HepG2 (cell line): ENCODE measurements at regions not wholly inside any gene's neighbourhood (a gene's known extent, or its start where the extent isn't known, plus 50 kb on each side); places are given as distances from the start of the nearest gene placed in this dataset.

Experiments
- ATAC-seq: fragments of 200-7000 bp; cut with Tn5 transposase; 3 replicates; pipeline ENCODE4 v1.9.1; 2020; ENCODE audit warnings: mild to moderate bottlenecking, moderate library complexity
- BruUV-seq: library from RNA; stranded (reverse); fragments of 400-500 nt; replicated peaks from 2 replicates; lab custom pipeline; 2021; lab: Mats Ljungman, UMichigan
- CTCF ChIA-PET: fragments of 300-600 bp; formaldehyde crosslinking; extraction: SDS; loops from one replicate; lab custom pipeline; 2021; ENCODE audit warnings: low total read pairs, inconsistent platforms, low intra/inter-chr PET ratio; lab: Yijun Ruan, JAX
- POLR2A ChIA-PET: fragments of 350-600 bp; sonication (Branson Sonifier 250); formaldehyde crosslinking; loops from one replicate; lab custom pipeline; 2020; ENCODE audit warnings: antibody characterized with exemption, inconsistent platforms; lab: Yijun Ruan, JAX
- DNase-seq: peaks from one replicate; pipeline ENCODE4 v3.0.0-alpha.2; 2015; ENCODE audit warnings: low spot score
- FAIRE-seq: peaks from 3 replicates; lab custom pipeline; 2011; peaks lifted over from hg19 to GRCh38; lab: Jason Lieb, UNC
- H2AFZ ChIP-seq: one replicate; pipeline ENCODE4 v1.6.1; 2011; ENCODE audit warnings: low read length, inconsistent platforms
- H3K27ac ChIP-seq: fragments of 300-600 bp; 3 replicates; pipeline ENCODE4 v1.8.0; 2011; ENCODE audit warnings: mixed run types, mild to moderate bottlenecking, mixed read lengths, low read length, inconsistent platforms; ENCODE audit not compliant: insufficient read depth; ENCODE audit errors: extremely low read length
- H3K27me3 ChIP-seq, 2 experiments: fragments of 200-600 bp in 1 of 2; 2 replicates in 1 of 2; 3 replicates in 1 of 2; pipeline versions ENCODE4 v1.6.0 to v1.8.0; 2011; ENCODE audit warnings: low read length in 2 of 2, mild to moderate bottlenecking in 2 of 2, moderate library complexity in 2 of 2, inconsistent platforms in 1 of 2; ENCODE audit not compliant: insufficient read depth in 2 of 2, control insufficient read depth in 1 of 2
- H3K36me3 ChIP-seq, 2 experiments: fragments of 200-600 bp in 1 of 2; replicated peaks in 1 of 2; 2 replicates in 1 of 2; 3 replicates in 1 of 2; pipeline versions ENCODE4 v1.5.1 to v1.8.0; 2011; ENCODE audit warnings: low read length in 2 of 2, inconsistent platforms in 1 of 2; ENCODE audit not compliant: insufficient read depth in 2 of 2, control insufficient read depth in 1 of 2
- H3K4me1 ChIP-seq: 2 replicates; pipeline ENCODE4 v1.5.1; 2012; ENCODE audit warnings: low read length, inconsistent platforms; ENCODE audit not compliant: insufficient read depth
- H3K4me2 ChIP-seq: 2 replicates; pipeline ENCODE4 v1.6.0; 2011; ENCODE audit warnings: low read depth, low read length, inconsistent platforms
- H3K4me3 ChIP-seq, 3 experiments: fragments of 200-600 bp in 1 of 3; sonication (generic), shearing (Covaris generic) in 1 of 3; replicated peaks in 1 of 3; 2 replicates each; pipeline ENCODE4 v1.5.1; 2011 to 2016; ENCODE audit warnings: low read length in 3 of 3, inconsistent platforms in 2 of 3, low read depth in 2 of 3, mild to moderate bottlenecking in 2 of 3, control low read depth in 1 of 3, mixed read lengths in 1 of 3; ENCODE audit not compliant: insufficient read depth in 1 of 3
- H3K79me2 ChIP-seq: one replicate; pipeline ENCODE4 v1.6.1; 2011; ENCODE audit warnings: low read length, inconsistent platforms; ENCODE audit not compliant: insufficient read depth
- H3K9ac ChIP-seq: 2 replicates; pipeline ENCODE4 v1.6.0; 2011; ENCODE audit warnings: mild to moderate bottlenecking, low read depth, low read length, inconsistent platforms; ENCODE audit not compliant: insufficient read depth
- H3K9me3 ChIP-seq: 2 replicates; pipeline ENCODE4 v1.5.1; 2012; ENCODE audit warnings: mild to moderate bottlenecking, low read length
- H4K20me1 ChIP-seq: 2 replicates; pipeline ENCODE4 v1.6.0; 2011; ENCODE audit warnings: inconsistent platforms, mild to moderate bottlenecking, low read length, moderate library complexity; ENCODE audit not compliant: insufficient read depth
- ARNT ChIP-seq: fragments of 450-650 bp; IDR thresholded peaks from 2 replicates; pipeline ENCODE4 v1.6.1; 2017
- IKZF5 ChIP-seq: IDR thresholded peaks from 2 replicates; pipeline ENCODE4 v1.6.1; 2018; ENCODE audit warnings: missing genetic modification reagents, mild to moderate bottlenecking, missing compliant biosample characterization
- PRDM15 ChIP-seq: sonication (generic); formaldehyde crosslinking; IDR thresholded peaks from 2 replicates; pipeline ENCODE4 v1.4.0; 2020; ENCODE audit warnings: missing genetic modification reagents
- PTBP1 ChIP-seq: fragments of 200-400 bp; formaldehyde crosslinking; IDR thresholded peaks from 2 replicates; pipeline ENCODE4 v1.6.1; 2018; ENCODE audit warnings: low read length, low read depth; ENCODE audit not compliant: poor library complexity, severe bottlenecking
- SNAI1 ChIP-seq: sonication (generic); formaldehyde crosslinking; IDR thresholded peaks from 2 replicates; pipeline ENCODE4 v1.5.0; 2020; ENCODE audit warnings: mild to moderate bottlenecking, missing genetic modification reagents, borderline replicate concordance
- SPEN ChIP-seq: sonication (generic); formaldehyde crosslinking; IDR thresholded peaks from 2 replicates; pipeline ENCODE4 v1.5.1; 2020; ENCODE audit warnings: low read depth, mild to moderate bottlenecking, missing genetic modification reagents
- ZNF350 ChIP-seq: sonication (generic); formaldehyde crosslinking; IDR thresholded peaks from 2 replicates; pipeline ENCODE4 v1.4.0; 2020; ENCODE audit warnings: mild to moderate bottlenecking, low read depth, missing genetic modification reagents, borderline replicate concordance
- ZNF883 ChIP-seq: sonication (generic); formaldehyde crosslinking; IDR thresholded peaks from 2 replicates; pipeline ENCODE4 v1.5.1; 2020; ENCODE audit warnings: mild to moderate bottlenecking, missing genetic modification reagents; ENCODE audit errors: not compliant biosample characterization
- ZSCAN29 ChIP-seq: sonication (generic); formaldehyde crosslinking; conservative IDR thresholded peaks from 2 replicates; pipeline ENCODE4 v1.4.0; 2020; ENCODE audit warnings: mild to moderate bottlenecking, missing genetic modification reagents
- WGBS: methylation state at CpG from one replicate; pipeline ENCODE4 v1.1.6; 2017; ENCODE audit warnings: low lambda C conversion rate; 5-methylcytosine and 5-hydroxymethylcytosine counted together
- in situ Hi-C: cut with HindIII; loops from 2 replicates; pipeline ENCODE4 v1.10.0; 2017; ENCODE audit warnings: low pct_unique_long_range_greater_than_20kb; ENCODE audit not compliant: extremely low pct_ligation_motif_present
- intact Hi-C: fragments of 100-400 bp; cut with micrococcal nuclease; formaldehyde crosslinking; loops from one replicate; pipeline ENCODE4 v1.10.0; 2022; ENCODE audit not compliant: unreplicated experiment

- no peak overlapping the region for H3K4me2 ChIP-seq
- H4K20me1 ChIP-seq, result no peaks in the 10 kb centered on the region
- no peaks in the 10 kb centered on the region for H3K27me3 ChIP-seq
- H3K4me1 ChIP-seq, result no peaks in the 10 kb centered on the region
- intact Hi-C loops, result no loop called here
- H3K9ac ChIP-seq, result no peak overlapping the region
- H3K9me3 ChIP-seq, result no peaks in the 10 kb centered on the region
- 3% methylated on average over 3 of the region's 3 CpGs for WGBS
- in situ Hi-C loops, result no loop called here
- TF ChIP-seq SPEN (CRISPR knock-in tag) (no peak), ZNF350 (CRISPR knock-in tag) (no peak), PRDM15 (no peak), ZNF883 (CRISPR knock-in tag) (no peak), ARNT (no peak), ZSCAN29 (CRISPR knock-in tag) (no peak), SNAI1 (CRISPR knock-in tag) (no peak), IKZF5 (no peak), PTBP1 (no peak)
- TF ChIP-seq, all 625 proteins: peak for 0
- FAIRE-seq (no peak), ATAC-seq (no peak), DNase-seq (no peak)
- no peak overlapping the region for H2AFZ ChIP-seq
- BruUV-seq, result no TSS peak
- no peak overlapping the region for H3K4me3 ChIP-seq
- H3K36me3 ChIP-seq, result no peaks in the 10 kb centered on the region
- ChIA-PET CTCF (no interaction called here), POLR2A (no interaction called here)
- H3K27ac ChIP-seq, result no peak overlapping the region
- no peaks in the 10 kb centered on the region for H3K79me2 ChIP-seq
Observed at GRCh38 chrX:99782516-99783040, 627.5 kb downstream of the PCDH19 start.
